ENCODE measurements at regions not wholly inside any gene's neighbourhood (a gene's known extent, or its start where the extent isn't known, plus 50 kb on each side); places are given as distances from the start of the nearest gene placed in this dataset.
"Not testable (repeated sequence)": the region's sequence is repeated elsewhere in the genome, so short reads cannot be mapped to it uniquely, and the experiment has no call there.

DNA sequence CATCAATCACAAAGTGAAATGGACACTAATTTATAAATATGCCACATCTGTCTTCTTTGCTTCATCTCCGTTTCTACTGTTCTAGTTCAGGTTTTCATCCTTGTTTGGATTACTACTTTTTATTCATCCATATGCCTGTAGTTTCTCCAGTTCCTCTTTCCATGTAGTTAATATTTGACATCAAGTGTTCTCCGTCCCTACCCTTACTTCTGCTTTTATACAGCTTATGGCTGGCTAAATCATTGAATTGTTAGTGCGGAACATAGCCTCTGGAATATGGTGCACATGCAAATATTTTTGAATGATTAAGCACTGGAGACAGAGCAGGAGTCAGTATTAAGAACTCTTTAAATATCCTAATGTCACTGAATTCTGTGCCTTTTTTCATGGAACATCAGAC lies 230.0 kb upstream of the PPP1R3A start:
- Mint-ChIP-seq H3K36me3 (ENCODE audit: low read depth) (no peaks in the 10 kb centered on the region), H3K27me3 (ENCODE audit: low read depth, poor library complexity) (no peaks in the 10 kb centered on the region), H3K27ac (no peak overlapping the region), H3K9me3 (no peaks in the 10 kb centered on the region), H3K4me3 (no peak overlapping the region), H3K4me1 (no peaks in the 10 kb centered on the region)
- TF ChIP-seq, protein P1, sequence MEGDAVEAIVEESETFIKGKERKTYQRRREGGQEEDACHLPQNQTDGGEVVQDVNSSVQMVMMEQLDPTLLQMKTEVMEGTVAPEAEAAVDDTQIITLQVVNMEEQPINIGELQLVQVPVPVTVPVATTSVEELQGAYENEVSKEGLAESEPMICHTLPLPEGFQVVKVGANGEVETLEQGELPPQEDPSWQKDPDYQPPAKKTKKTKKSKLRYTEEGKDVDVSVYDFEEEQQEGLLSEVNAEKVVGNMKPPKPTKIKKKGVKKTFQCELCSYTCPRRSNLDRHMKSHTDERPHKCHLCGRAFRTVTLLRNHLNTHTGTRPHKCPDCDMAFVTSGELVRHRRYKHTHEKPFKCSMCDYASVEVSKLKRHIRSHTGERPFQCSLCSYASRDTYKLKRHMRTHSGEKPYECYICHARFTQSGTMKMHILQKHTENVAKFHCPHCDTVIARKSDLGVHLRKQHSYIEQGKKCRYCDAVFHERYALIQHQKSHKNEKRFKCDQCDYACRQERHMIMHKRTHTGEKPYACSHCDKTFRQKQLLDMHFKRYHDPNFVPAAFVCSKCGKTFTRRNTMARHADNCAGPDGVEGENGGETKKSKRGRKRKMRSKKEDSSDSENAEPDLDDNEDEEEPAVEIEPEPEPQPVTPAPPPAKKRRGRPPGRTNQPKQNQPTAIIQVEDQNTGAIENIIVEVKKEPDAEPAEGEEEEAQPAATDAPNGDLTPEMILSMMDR (IDR thresholded peaks at IDR 0.05), result no peak
- DNase-seq, result no peak

DNA sequence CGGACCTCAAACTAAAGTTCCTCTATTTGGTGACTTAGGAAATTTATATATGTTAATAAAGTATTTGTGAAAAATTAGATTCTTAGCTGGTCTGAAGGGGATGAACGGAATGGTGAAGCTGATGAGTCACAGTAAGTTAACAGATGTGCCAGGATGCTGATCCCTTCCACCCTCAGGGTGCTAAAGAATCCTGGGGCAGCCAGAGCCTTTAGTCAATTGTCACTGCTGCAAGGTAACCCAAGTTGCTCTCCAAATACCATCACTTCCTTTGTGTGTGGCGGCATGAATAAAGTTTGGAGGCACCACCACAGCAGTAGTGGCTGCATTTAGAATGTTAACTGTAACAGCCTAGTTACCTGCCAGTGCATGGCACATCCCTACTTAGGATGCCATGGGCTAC lies 222.6 kb upstream of the PPP1R3A start:
- Mint-ChIP-seq H3K27me3 (ENCODE audit: low read depth, poor library complexity) (no peaks in the 10 kb centered on the region), H3K9me3 (no peaks in the 10 kb centered on the region), H3K4me3 (no peak overlapping the region), H3K4me1 (no peaks in the 10 kb centered on the region), H3K27ac (no peak overlapping the region), H3K36me3 (ENCODE audit: low read depth) (no peaks in the 10 kb centered on the region)
- TF ChIP-seq, protein P1 (IDR thresholded peaks at IDR 0.05), result no peak
- DNase-seq, result no peak

DNA sequence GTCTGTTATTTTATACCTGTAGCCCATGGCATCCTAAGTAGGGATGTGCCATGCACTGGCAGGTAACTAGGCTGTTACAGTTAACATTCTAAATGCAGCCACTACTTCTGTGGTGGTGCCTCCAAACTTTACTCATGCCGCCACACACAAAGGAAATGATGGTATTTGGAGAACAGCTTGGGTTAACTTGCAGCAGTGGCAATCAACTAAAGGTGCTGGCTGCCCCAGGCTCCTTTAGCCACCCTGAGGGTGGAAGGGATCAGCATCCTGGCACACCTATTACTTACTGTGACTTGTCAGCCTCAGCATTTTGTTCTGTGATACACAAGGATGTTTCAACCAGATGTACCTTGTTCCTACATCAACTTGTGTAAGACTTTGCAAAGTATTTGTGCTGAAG lies 221.8 kb upstream of the PPP1R3A start:
- Mint-ChIP-seq H3K4me1 (no peaks in the 10 kb centered on the region), H3K9me3 (no peaks in the 10 kb centered on the region), H3K36me3 (ENCODE audit: low read depth) (no peaks in the 10 kb centered on the region), H3K27me3 (ENCODE audit: low read depth, poor library complexity) (no peaks in the 10 kb centered on the region), H3K4me3 (no peak overlapping the region), H3K27ac (no peak overlapping the region)
- no peak for DNase-seq
- TF ChIP-seq, protein P1 (IDR thresholded peaks at IDR 0.05), result no peak

DNA sequence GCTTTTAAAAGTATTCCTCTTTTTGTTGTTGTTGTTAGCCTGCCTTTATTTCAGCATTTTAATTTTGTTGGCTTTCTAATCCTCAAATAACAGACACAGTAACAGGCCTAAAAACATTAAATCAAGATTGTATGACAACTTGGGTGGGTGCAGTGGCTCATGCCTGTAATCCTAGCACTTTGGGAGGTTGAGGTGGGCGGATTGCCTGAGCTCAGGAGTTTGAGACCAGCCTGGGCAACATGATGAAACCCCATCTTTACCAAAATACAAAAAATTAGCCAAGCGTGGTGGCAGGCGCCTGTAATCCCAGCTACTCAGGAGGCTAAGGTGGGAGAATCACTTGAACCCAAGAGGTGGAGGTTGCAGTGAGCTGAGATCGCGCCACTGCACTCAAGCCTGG lies 220.9 kb upstream of the PPP1R3A start:
- not testable (repeated sequence) for H3K27me3 Mint-ChIP-seq (ENCODE audit: low read depth, poor library complexity); DNase-seq; H3K9me3 Mint-ChIP-seq; H3K36me3 Mint-ChIP-seq (ENCODE audit: low read depth); H3K4me3 Mint-ChIP-seq; H3K4me1 Mint-ChIP-seq; H3K27ac Mint-ChIP-seq

DNA sequence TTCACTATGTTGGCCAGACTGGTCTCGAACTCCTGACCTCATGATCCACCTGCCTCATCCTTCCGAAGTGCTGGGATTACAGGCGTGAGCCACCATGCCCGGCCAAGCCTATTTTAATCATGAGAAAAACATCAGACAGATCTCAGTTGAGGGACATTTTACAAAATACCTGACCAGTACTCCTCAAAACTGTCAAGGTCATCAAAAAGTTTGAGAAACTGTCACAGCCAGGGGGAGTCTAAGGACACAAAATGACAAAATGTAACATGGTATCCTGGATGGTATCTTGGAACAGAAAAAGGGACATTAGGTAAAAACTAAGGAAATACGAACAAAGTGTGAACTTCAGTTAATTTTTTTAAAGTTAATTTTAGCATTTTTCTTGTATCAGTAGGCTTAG lies 219.8 kb upstream of the PPP1R3A start:
- TF ChIP-seq, protein P1 (IDR thresholded peaks at IDR 0.05), result no peak
- H3K4me1 Mint-ChIP-seq, result no peaks in the 10 kb centered on the region
- no peaks in the 10 kb centered on the region for H3K27me3 Mint-ChIP-seq (ENCODE audit: low read depth, poor library complexity)
- H3K36me3 Mint-ChIP-seq (ENCODE audit: low read depth), result no peaks in the 10 kb centered on the region
- no peak overlapping the region for H3K27ac Mint-ChIP-seq
- DNase-seq, result no peak
- no peaks in the 10 kb centered on the region for H3K9me3 Mint-ChIP-seq
- H3K4me3 Mint-ChIP-seq, result no peak overlapping the region

DNA sequence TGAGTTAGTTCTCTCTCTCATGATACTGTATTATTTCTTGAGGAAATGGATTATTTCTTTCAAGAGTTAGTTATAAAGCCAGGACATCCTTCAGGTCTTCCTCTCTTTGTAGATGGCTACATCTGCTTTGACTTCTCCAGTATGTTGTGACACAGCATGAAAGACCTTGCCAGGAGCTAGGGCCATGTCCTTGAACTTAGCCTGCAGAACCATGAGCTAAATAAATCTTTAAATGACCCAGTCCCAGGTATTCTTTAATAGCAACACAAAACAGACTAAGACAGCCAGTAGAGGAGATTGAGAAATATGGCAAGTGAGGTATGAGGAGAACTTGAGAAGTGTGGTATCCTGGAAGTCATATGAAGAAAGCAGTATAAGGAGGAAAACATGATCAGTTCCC lies 214.9 kb upstream of the PPP1R3A start:
- no peak overlapping the region for H3K27ac Mint-ChIP-seq
- peaks cover 5% of the 10 kb centered on the region for H3K4me1 Mint-ChIP-seq
- TF ChIP-seq, protein P1 (IDR thresholded peaks at IDR 0.05), result no peak
- no peak for DNase-seq
- H3K9me3 Mint-ChIP-seq, result no peaks in the 10 kb centered on the region
- no peaks in the 10 kb centered on the region for H3K27me3 Mint-ChIP-seq (ENCODE audit: low read depth, poor library complexity)
- H3K4me3 Mint-ChIP-seq, result no peak overlapping the region
- no peaks in the 10 kb centered on the region for H3K36me3 Mint-ChIP-seq (ENCODE audit: low read depth)
